Peyer's patch (tissue), 4 donors: ENCODE measurements at regions not wholly inside any gene's neighbourhood (a gene's known extent, or its start where the extent isn't known, plus 50 kb on each side); places are given as distances from the start of the nearest gene placed in this dataset.

Source experiments
- CTCF ChIP-seq, 6 experiments: fragments of 450-650 bp in 4 of 6; fragments of 200-600 bp in 2 of 6; sonication (generic) in 1 of 6; IDR thresholded peaks; one replicate each; pipeline ENCODE4 v1.5.1; 2017 to 2019; ENCODE audit warnings: antibody characterized with exemption in 6 of 6, mild to moderate bottlenecking in 3 of 6, moderate library complexity in 1 of 6
- POLR2A ChIP-seq, 2 donors: fragments of 450-650 bp; IDR thresholded peaks; one replicate each; pipeline ENCODE4 v1.5.1; 2017; ENCODE audit warnings: antibody characterized with exemption in 2 of 2, mild to moderate bottlenecking in 2 of 2, moderate library complexity in 2 of 2

- TF ChIP-seq CTCF (IDR thresholded peaks at IDR 0.05) (no peak), POLR2A (IDR thresholded peaks at IDR 0.05) (no peak)
These were observed 72.5 kb upstream of the SULF2 start for GRCh38 chr20:47857569-47858464.
